ENCODE measurements at regions not wholly inside any gene's neighbourhood (a gene's known extent, or its start where the extent isn't known, plus 50 kb on each side); places are given as distances from the start of the nearest gene placed in this dataset.

DNA sequence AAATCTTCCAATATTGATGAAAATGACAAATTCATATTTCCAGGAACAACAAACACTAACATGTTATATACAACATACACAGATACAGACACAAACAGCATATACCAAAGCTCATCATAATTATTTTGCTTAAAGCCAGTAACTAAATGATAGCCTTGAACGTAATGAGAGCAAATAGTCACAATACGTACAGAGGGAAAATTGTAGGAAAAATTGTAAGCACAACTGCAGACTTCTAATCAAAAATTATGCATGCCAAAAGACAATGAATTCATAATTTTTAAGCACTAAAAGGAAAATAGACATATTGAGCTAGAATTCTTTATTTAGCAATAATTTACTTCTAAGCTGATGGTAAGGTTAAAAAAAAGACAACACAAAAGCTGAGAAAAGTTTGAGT, 1466.9 kb upstream of the CELF2 start:
- Mint-ChIP-seq H3K36me3 (peaks cover 4% of the 10 kb centered on the region), H3K27me3 (peaks cover 9% of the 10 kb centered on the region in 2 donors), H3K4me3 (no peak overlapping the region), H3K9me3 (peaks cover 3 to 8% (median 6%) of the 10 kb centered on the region in 3 donors), H3K4me1 (no peaks in the 10 kb centered on the region), H3K27ac (no peak overlapping the region)
- H3K36me3 ChIP-seq (ENCODE audit: control insufficient read depth in 2 of 2, extremely low read depth in 1 of 2, insufficient read depth in 1 of 2, low read length in 1 of 2), result no peaks in the 10 kb centered on the region
- WGBS (ENCODE audit: insufficient coverage), result no CpG with 5 or more reads among the region's 2 CpGs
- ChIA-PET CTCF (no interaction called here), POLR2A (no interaction called here)
- ATAC-seq (replicated peaks in 1 of 4) (no peak), DNase-seq (no peak)
- H3K4me1 ChIP-seq (ENCODE audit: control insufficient read depth in 1 of 2, extremely low read depth in 1 of 2, insufficient read depth in 2 of 2, low read length in 2 of 2), result no peaks in the 10 kb centered on the region
- no peaks in the 10 kb centered on the region for H3K27me3 ChIP-seq (replicated peaks in 1 of 2; ENCODE audit: control insufficient read depth in 2 of 2, extremely low read depth in 1 of 2, insufficient read depth in 2 of 2, low read length in 1 of 2)
- no peak overlapping the region for H3K27ac ChIP-seq (ENCODE audit: low read length)
- no peak overlapping the region for H3K4me3 ChIP-seq (ENCODE audit: control insufficient read depth in 1 of 2, extremely low read depth in 1 of 2, low read length in 1 of 2)
- no peaks in the 10 kb centered on the region for H3K9me3 ChIP-seq

DNA sequence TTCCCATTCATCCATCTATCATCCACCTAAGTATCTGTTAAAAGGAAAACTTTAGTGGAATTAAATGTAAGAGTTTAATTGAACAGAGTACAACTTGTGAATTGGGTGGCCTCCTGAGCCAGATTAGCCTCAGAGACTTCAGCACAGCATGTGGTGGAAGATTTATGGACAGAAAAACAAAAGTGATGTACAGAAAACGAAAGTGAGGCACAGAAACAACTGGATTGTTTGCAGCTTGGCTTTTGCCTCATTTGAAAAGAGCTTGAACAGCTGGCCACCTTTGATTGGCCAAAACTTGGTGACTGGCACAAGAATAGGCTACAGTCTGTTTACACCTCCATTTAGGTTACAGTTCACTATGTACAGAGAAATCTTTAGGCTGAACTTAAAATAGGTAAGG, 1463.4 kb upstream of the CELF2 start:
- Mint-ChIP-seq H3K36me3 (peaks cover 4% of the 10 kb centered on the region), H3K27ac (no peak overlapping the region), H3K4me3 (no peak overlapping the region), H3K4me1 (no peaks in the 10 kb centered on the region), H3K9me3 (peaks cover 3 to 8% (median 6%) of the 10 kb centered on the region in 3 donors), H3K27me3 (peaks cover 3 to 8% of the 10 kb centered on the region in 2 donors)
- POLR2A ChIA-PET, result no interaction called here
- no peaks in the 10 kb centered on the region for H3K4me1 ChIP-seq (ENCODE audit: control insufficient read depth in 1 of 2, extremely low read depth in 1 of 2, insufficient read depth in 2 of 2, low read length in 2 of 2)
- no peak overlapping the region for H3K4me3 ChIP-seq (ENCODE audit: control insufficient read depth in 1 of 2, extremely low read depth in 1 of 2, low read length in 1 of 2)
- H3K9me3 ChIP-seq, result no peaks in the 10 kb centered on the region
- no peaks in the 10 kb centered on the region for H3K27me3 ChIP-seq (replicated peaks in 1 of 2; ENCODE audit: control insufficient read depth in 2 of 2, extremely low read depth in 1 of 2, insufficient read depth in 2 of 2, low read length in 1 of 2)
- H3K36me3 ChIP-seq (ENCODE audit: control insufficient read depth in 2 of 2, extremely low read depth in 1 of 2, insufficient read depth in 1 of 2, low read length in 1 of 2), result no peaks in the 10 kb centered on the region
- CTCF ChIA-PET, result no interaction called here
- no peak overlapping the region for H3K27ac ChIP-seq (ENCODE audit: low read length)
- ATAC-seq (replicated peaks in 1 of 4) (no peak), DNase-seq (no peak)
- WGBS (ENCODE audit: insufficient coverage), result no CpG with 5 or more reads among the region's 1 CpG

DNA sequence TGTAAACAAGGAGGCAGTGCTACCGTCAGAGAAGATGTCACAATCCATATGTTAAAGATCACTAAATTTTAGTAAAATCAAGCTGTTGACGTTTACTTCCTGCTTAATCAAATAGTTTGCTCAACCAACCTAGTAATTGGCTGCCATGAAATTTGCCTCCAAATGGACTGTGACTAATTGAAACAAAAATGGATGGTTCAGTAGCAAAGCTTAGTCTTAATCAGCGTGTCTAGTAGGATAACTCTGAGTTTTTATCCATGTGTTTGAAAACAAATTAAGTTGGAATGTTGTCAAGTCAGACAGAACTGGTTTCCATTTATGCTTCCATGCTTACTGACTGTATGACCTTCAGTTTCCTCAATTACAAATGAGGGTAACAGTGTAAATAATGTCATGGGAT, 1456.7 kb upstream of the CELF2 start:
- DNase-seq (no peak), ATAC-seq (replicated peaks in 1 of 4) (no peak)
- Mint-ChIP-seq H3K27me3 (no peaks in the 10 kb centered on the region), H3K4me3 (no peak overlapping the region), H3K27ac (no peak overlapping the region), H3K36me3 (no peaks in the 10 kb centered on the region), H3K4me1 (no peaks in the 10 kb centered on the region), H3K9me3 (no peaks in the 10 kb centered on the region)
- Histone ChIP-seq H3K27me3 (replicated peaks in 1 of 2; ENCODE audit: control insufficient read depth in 2 of 2, extremely low read depth in 1 of 2, insufficient read depth in 2 of 2, low read length in 1 of 2) (no peaks in the 10 kb centered on the region), H3K4me1 (ENCODE audit: control insufficient read depth in 1 of 2, extremely low read depth in 1 of 2, insufficient read depth in 2 of 2, low read length in 2 of 2) (no peaks in the 10 kb centered on the region), H3K4me3 (ENCODE audit: control insufficient read depth in 1 of 2, extremely low read depth in 1 of 2, low read length in 1 of 2) (no peak overlapping the region), H3K9me3 (no peaks in the 10 kb centered on the region), H3K27ac (ENCODE audit: low read length) (no peak overlapping the region), H3K36me3 (ENCODE audit: control insufficient read depth in 2 of 2, extremely low read depth in 1 of 2, insufficient read depth in 1 of 2, low read length in 1 of 2) (no peaks in the 10 kb centered on the region)
- ChIA-PET CTCF (no interaction called here), POLR2A (interaction anchor here in 1 of 2 donors (0.6 kb wide), 1 partner anchor 522 kb away, joined by 4 read pairs; no protein-coding TSS in a partner anchor)
- no CpG with 5 or more reads among the region's 3 CpGs for WGBS (ENCODE audit: insufficient coverage)

DNA sequence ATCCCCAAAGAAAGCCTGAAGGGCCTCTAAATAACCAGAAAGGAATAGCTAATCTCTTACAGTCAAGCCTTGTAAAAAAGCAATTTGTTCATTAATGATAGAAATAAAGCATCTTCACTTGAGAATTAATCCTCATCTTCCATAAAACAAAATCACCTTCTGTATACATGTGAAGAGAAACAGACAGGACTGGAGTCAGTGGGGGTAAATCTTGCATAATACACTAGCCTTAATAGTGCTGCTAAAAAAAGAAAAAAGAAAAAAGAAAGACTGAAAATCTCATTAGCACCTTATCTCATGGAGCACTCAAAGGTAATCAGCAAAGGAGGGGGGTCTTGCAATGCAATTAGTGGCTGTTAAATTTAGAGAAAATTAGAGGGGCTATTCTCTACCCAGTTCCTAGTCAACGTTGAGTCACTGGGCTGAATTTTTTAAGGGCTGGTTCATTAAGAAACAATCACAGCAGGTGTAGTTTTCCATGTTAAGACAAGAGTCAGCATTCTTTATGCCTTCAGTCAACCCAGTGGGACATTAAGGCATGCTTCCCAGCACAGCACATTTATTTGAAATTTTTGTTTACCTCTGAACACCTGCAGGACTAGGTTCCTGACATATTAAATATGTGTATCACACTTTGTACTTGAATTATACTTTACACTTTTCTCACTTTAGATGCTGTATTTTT, 1455.7 kb upstream of the CELF2 start:
- H3K36me3 Mint-ChIP-seq, result no peaks in the 10 kb centered on the region
- Histone ChIP-seq H3K36me3 (ENCODE audit: control insufficient read depth in 2 of 2, extremely low read depth in 1 of 2, insufficient read depth in 1 of 2, low read length in 1 of 2) (no peaks in the 10 kb centered on the region), H3K4me1 (ENCODE audit: control insufficient read depth in 1 of 2, extremely low read depth in 1 of 2, insufficient read depth in 2 of 2, low read length in 2 of 2) (no peaks in the 10 kb centered on the region), H3K4me3 (ENCODE audit: control insufficient read depth in 1 of 2, extremely low read depth in 1 of 2, low read length in 1 of 2) (no peak overlapping the region), H3K27me3 (replicated peaks in 1 of 2; ENCODE audit: control insufficient read depth in 2 of 2, extremely low read depth in 1 of 2, insufficient read depth in 2 of 2, low read length in 1 of 2) (no peaks in the 10 kb centered on the region), H3K27ac (ENCODE audit: low read length) (no peak overlapping the region), H3K9me3 (no peaks in the 10 kb centered on the region)
- no CpG with 5 or more reads among the region's 1 CpG for WGBS (ENCODE audit: insufficient coverage)
- H3K4me1 Mint-ChIP-seq, result no peaks in the 10 kb centered on the region
- no peak for DNase-seq
- H3K9me3 Mint-ChIP-seq, result no peaks in the 10 kb centered on the region
- H3K27ac Mint-ChIP-seq, result no peak overlapping the region
- no peak overlapping the region for H3K4me3 Mint-ChIP-seq
- H3K27me3 Mint-ChIP-seq, result no peaks in the 10 kb centered on the region
- POLR2A ChIA-PET, result no interaction called here
- CTCF ChIA-PET, result no interaction called here
- no peak for ATAC-seq (replicated peaks in 1 of 4)

DNA sequence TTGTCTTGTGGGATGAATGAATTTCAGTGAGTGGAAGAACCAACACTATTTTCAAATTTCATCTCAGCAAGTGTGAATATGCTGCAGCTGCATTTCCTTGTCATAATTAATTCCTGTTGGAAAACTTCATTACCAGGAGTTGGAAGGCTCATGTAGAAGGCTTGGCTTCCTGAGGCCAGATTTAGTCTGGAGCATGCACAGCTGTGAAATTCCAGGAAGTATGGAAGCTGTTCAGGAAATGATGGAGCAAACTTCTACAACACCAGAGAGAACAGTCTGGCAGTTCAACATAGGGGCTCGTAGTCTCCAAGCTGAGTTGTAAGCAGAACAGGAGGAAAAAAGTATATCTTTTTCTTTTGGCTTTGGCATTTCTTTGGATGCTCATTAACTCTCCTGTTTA, 1439.9 kb upstream of the CELF2 start:
- no peak for ATAC-seq (replicated peaks in 1 of 4)
- no peak overlapping the region for H3K4me3 Mint-ChIP-seq

DNA sequence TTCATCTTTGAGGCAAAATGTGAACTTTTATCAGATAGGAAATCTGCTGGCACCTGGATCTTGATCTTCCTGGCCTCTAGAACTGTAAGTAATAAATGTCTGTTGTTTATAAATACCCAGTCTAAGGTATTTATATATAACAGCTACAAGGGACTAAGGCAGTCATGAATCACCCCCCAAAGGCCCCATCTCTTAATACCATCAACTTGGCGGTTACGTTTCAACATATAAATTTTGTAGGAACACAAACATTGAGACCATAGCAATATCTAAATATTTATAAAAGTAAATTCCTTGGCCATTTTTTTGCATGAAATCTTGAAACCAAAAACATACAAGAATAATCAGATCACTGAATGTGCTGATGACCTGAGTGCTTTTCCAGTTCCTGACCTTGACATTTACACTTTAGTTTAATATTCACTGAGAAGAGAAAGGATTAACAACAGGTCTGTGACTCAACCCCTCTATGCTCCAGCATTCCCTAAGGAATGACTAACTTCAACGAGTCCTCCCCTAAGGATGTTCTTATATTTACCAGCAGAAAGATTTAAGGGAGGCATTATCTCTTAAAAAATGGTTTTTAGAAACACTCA, 1438.5 kb upstream of the CELF2 start:
- ChIA-PET CTCF (interaction anchor here (0.6 kb wide), 2 partner anchors 403 to 1575 kb away, joined by 3 read pairs; no protein-coding TSS in a partner anchor), POLR2A (interaction anchor here in 1 of 2 donors (0.7 kb wide), 1 partner anchor 16 kb away, joined by 3 read pairs; no protein-coding TSS in a partner anchor)
- peaks cover 0 to 1% of the 10 kb centered on the region in 2 donors for H3K27me3 Mint-ChIP-seq

More for the DNA sequence above, 1439.9 kb upstream of the CELF2 start:
- no peak for DNase-seq
- no peaks in the 10 kb centered on the region for H3K36me3 ChIP-seq (ENCODE audit: control insufficient read depth in 2 of 2, extremely low read depth in 1 of 2, insufficient read depth in 1 of 2, low read length in 1 of 2)
- peaks cover 2 to 5% of the 10 kb centered on the region in 2 donors for H3K27me3 Mint-ChIP-seq
- WGBS (ENCODE audit: insufficient coverage), result no CpG with 5 or more reads among the region's 1 CpG
- no peak overlapping the region for H3K27ac Mint-ChIP-seq
- H3K27ac ChIP-seq (ENCODE audit: low read length), result no peak overlapping the region
- H3K9me3 ChIP-seq, result no peaks in the 10 kb centered on the region
- H3K4me1 Mint-ChIP-seq, result no peaks in the 10 kb centered on the region
- no peak overlapping the region for H3K4me3 ChIP-seq (ENCODE audit: control insufficient read depth in 1 of 2, extremely low read depth in 1 of 2, low read length in 1 of 2)
- peaks cover 0 to 3% of the 10 kb centered on the region in 2 experiments for H3K27me3 ChIP-seq (replicated peaks in 1 of 2; ENCODE audit: control insufficient read depth in 2 of 2, extremely low read depth in 1 of 2, insufficient read depth in 2 of 2, low read length in 1 of 2)
- CTCF ChIA-PET, result no interaction called here
- H3K9me3 Mint-ChIP-seq, result no peaks in the 10 kb centered on the region
- no peaks in the 10 kb centered on the region for H3K4me1 ChIP-seq (ENCODE audit: control insufficient read depth in 1 of 2, extremely low read depth in 1 of 2, insufficient read depth in 2 of 2, low read length in 2 of 2)
- POLR2A ChIA-PET, result no interaction called here
- no peaks in the 10 kb centered on the region for H3K36me3 Mint-ChIP-seq

More for the DNA sequence above, 1438.5 kb upstream of the CELF2 start:
- no peak overlapping the region for H3K27ac Mint-ChIP-seq
- no CpG with 5 or more reads among the region's 3 CpGs for WGBS (ENCODE audit: insufficient coverage)
- no peak for DNase-seq
- H3K4me1 ChIP-seq (ENCODE audit: control insufficient read depth in 1 of 2, extremely low read depth in 1 of 2, insufficient read depth in 2 of 2, low read length in 2 of 2), result no peaks in the 10 kb centered on the region
- no peak overlapping the region for H3K27ac ChIP-seq (ENCODE audit: low read length)
- no peaks in the 10 kb centered on the region for H3K9me3 ChIP-seq
- no peaks in the 10 kb centered on the region for H3K9me3 Mint-ChIP-seq
- H3K4me3 Mint-ChIP-seq, result no peak overlapping the region
- no peak overlapping the region for H3K4me3 ChIP-seq (ENCODE audit: control insufficient read depth in 1 of 2, extremely low read depth in 1 of 2, low read length in 1 of 2)
- no peak for ATAC-seq (replicated peaks in 1 of 4)
- no peaks in the 10 kb centered on the region for H3K27me3 ChIP-seq (replicated peaks in 1 of 2; ENCODE audit: control insufficient read depth in 2 of 2, extremely low read depth in 1 of 2, insufficient read depth in 2 of 2, low read length in 1 of 2)
- H3K36me3 ChIP-seq (ENCODE audit: control insufficient read depth in 2 of 2, extremely low read depth in 1 of 2, insufficient read depth in 1 of 2, low read length in 1 of 2), result no peaks in the 10 kb centered on the region
- no peaks in the 10 kb centered on the region for H3K36me3 Mint-ChIP-seq
- H3K4me1 Mint-ChIP-seq, result no peaks in the 10 kb centered on the region
